GM12878 (cell line): ENCODE measurements at regions not wholly inside any gene's neighbourhood (a gene's known extent, or its start where the extent isn't known, plus 50 kb on each side); places are given as distances from the start of the nearest gene placed in this dataset.

Source experiments
- ATAC-seq: fragments of 200-7000 bp; cut with Tn5 transposase; 3 replicates; pipeline ENCODE4 v1.9.1; 2020; ENCODE audit warnings: mild to moderate bottlenecking, moderate library complexity
- BruUV-seq: library from RNA; stranded (reverse); fragments of 400-500 nt; replicated peaks from 2 replicates; lab custom pipeline; 2021; lab: Mats Ljungman, UMichigan
- CTCF ChIA-PET: fragments of 300-600 bp; sonication (Branson Sonifier 250); formaldehyde crosslinking; extraction: SDS; loops from one replicate; lab custom pipeline; 2021; ENCODE audit warnings: inconsistent platforms; lab: Yijun Ruan, JAX
- POLR2A ChIA-PET: fragments of 350-600 bp; formaldehyde crosslinking; extraction: SDS; loops from one replicate; lab custom pipeline; 2021; ENCODE audit warnings: inconsistent platforms; lab: Charles Lee
- RAD21 ChIA-PET: fragments of 300-600 bp; sonication (Branson Sonifier 250); formaldehyde crosslinking; loops from one replicate; lab custom pipeline; 2023; ENCODE audit warnings: antibody characterized with exemption; ENCODE audit not compliant: unreplicated experiment; lab: Charles Lee
- SMC1A ChIA-PET: fragments of 300-600 bp; sonication (Branson Sonifier 250); formaldehyde crosslinking; loops from one replicate; lab custom pipeline; 2023; ENCODE audit not compliant: unreplicated experiment, uncharacterized antibody; lab: Charles Lee
- DNase-seq: peaks from one replicate; pipeline ENCODE4 v3.0.0-alpha.2; 2011; ENCODE audit warnings: low read depth, low spot score
- FAIRE-seq: peaks from 3 replicates; lab custom pipeline; 2011; peaks lifted over from hg19 to GRCh38; lab: Jason Lieb, UNC
- H2AFZ ChIP-seq: 2 replicates; pipeline ENCODE4 v1.6.0; 2011; ENCODE audit warnings: low read depth, low read length, control low read depth; ENCODE audit not compliant: control insufficient read depth
- H3K27ac ChIP-seq: 2 replicates; pipeline ENCODE4 v1.5.1; 2011; ENCODE audit warnings: control low read depth; ENCODE audit not compliant: control insufficient read depth, insufficient read depth
- H3K27me3 ChIP-seq, 2 experiments: replicated peaks in 1 of 2; 2 replicates each; pipeline versions ENCODE4 v1.6.0 to v1.6.1; 2011; ENCODE audit warnings: low read length in 1 of 2; ENCODE audit not compliant: control insufficient read depth in 2 of 2, insufficient read depth in 2 of 2
- H3K36me3 ChIP-seq, 2 experiments: 2 replicates each; pipeline ENCODE4 v1.5.1; 2011; ENCODE audit warnings: low read length in 1 of 2; ENCODE audit not compliant: control insufficient read depth in 2 of 2, insufficient read depth in 2 of 2
- H3K4me1 ChIP-seq: 2 replicates; pipeline ENCODE4 v1.6.1; 2011; ENCODE audit warnings: mild to moderate bottlenecking, low read length, moderate library complexity, mixed read lengths; ENCODE audit not compliant: control insufficient read depth, insufficient read depth
- H3K4me2 ChIP-seq: 2 replicates; pipeline ENCODE4 v1.6.0; 2011; ENCODE audit warnings: control low read depth; ENCODE audit not compliant: control insufficient read depth, insufficient read depth
- H3K4me3 ChIP-seq: fragments of 200-600 bp; sonication (generic); 2 replicates; pipeline ENCODE4 v1.5.1; 2016
- H3K79me2 ChIP-seq: 2 replicates; pipeline ENCODE4 v1.6.0; 2011; ENCODE audit warnings: low read length; ENCODE audit not compliant: control insufficient read depth, insufficient read depth
- H3K9ac ChIP-seq: 2 replicates; pipeline ENCODE4 v1.8.0; 2011; ENCODE audit warnings: low read length, control low read depth, mixed read lengths; ENCODE audit not compliant: control insufficient read depth, insufficient read depth
- H3K9me3 ChIP-seq: replicated peaks from 3 replicates; pipeline ENCODE4 v1.5.1; 2011; ENCODE audit warnings: mild to moderate bottlenecking, low read length; ENCODE audit not compliant: control insufficient read depth, insufficient read depth
- H4K20me1 ChIP-seq: 2 replicates; pipeline ENCODE4 v1.6.0; 2011; ENCODE audit not compliant: control insufficient read depth, insufficient read depth
- BCL3 ChIP-seq: IDR thresholded peaks from 2 replicates; pipeline ENCODE4 v1.6.1; 2011; ENCODE audit warnings: borderline replicate concordance, low read depth, mild to moderate bottlenecking, moderate library complexity, low read length; ENCODE audit not compliant: insufficient read depth, poor library complexity, severe bottlenecking
- EZH2 ChIP-seq: IDR thresholded peaks from 2 replicates; pipeline ENCODE4 v1.6.1; 2012; ENCODE audit warnings: low read depth, mild to moderate bottlenecking, control low read depth, inconsistent platforms, low read length, borderline replicate concordance; ENCODE audit not compliant: control insufficient read depth
- JUND ChIP-seq: IDR thresholded peaks from 2 replicates; pipeline ENCODE4 v1.6.1; 2012; ENCODE audit warnings: low read depth, mild to moderate bottlenecking, low read length, improper control_type of control experiment, moderate library complexity
- KAT2A ChIP-seq: conservative IDR thresholded peaks from 2 replicates; pipeline ENCODE4 v1.6.1; 2011; ENCODE audit warnings: low read depth, low read length; ENCODE audit not compliant: control insufficient read depth
- TCF12 ChIP-seq: IDR thresholded peaks from 2 replicates; pipeline ENCODE4 v1.6.1; 2011; ENCODE audit warnings: low read depth, mild to moderate bottlenecking, low read length
- ZNF217 ChIP-seq: fragments of 450-650 bp; IDR thresholded peaks from 2 replicates; pipeline ENCODE4 v1.6.1; 2017; ENCODE audit warnings: antibody characterized with exemption, mild to moderate bottlenecking
- WGBS: methylation state at CpG from one replicate; pipeline ENCODE4 v1.1.6; 2016; ENCODE audit warnings: low lambda C conversion rate; ENCODE audit not compliant: insufficient replicate concordance, insufficient coverage; ENCODE audit errors: missing lambda C conversion rate; 5-methylcytosine and 5-hydroxymethylcytosine counted together
- in situ Hi-C: fragments of 300-500 bp; cut with MboI; formaldehyde crosslinking; loops from 9 replicates; pipeline ENCODE4 v1.14.3; 2018; ENCODE audit warnings: mixed read lengths
- intact Hi-C: fragments of 100-400 bp; cut with micrococcal nuclease; formaldehyde crosslinking; loops from one replicate; pipeline ENCODE4 v1.14.2; 2022; ENCODE audit not compliant: unreplicated experiment

GRCh38 chr3:176041812-176042211 is 1155.5 kb downstream of the TBL1XR1 start:
- Histone ChIP-seq H3K9ac (no peak overlapping the region), H3K36me3 (no peaks in the 10 kb centered on the region), H4K20me1 (no peaks in the 10 kb centered on the region), H3K9me3 (no peaks in the 10 kb centered on the region), H3K27ac (no peak overlapping the region), H3K27me3 (no peaks in the 10 kb centered on the region), H3K79me2 (no peaks in the 10 kb centered on the region), H3K4me1 (no peaks in the 10 kb centered on the region), H2AFZ (no peak overlapping the region), H3K4me3 (no peak overlapping the region), H3K4me2 (no peak overlapping the region)
- ChIA-PET CTCF (no interaction called here), SMC1A (interaction anchor here (1.0 kb wide), 1 partner anchor 12 kb away, joined by 3 read pairs; no protein-coding TSS in a partner anchor), RAD21 (no interaction called here), POLR2A (no interaction called here)
- 0% methylated on average over 2 of the region's 2 CpGs for WGBS
- intact Hi-C loops, result no loop called here
- TF ChIP-seq BCL3, result no peak
- DNase-seq (no peak), FAIRE-seq (no peak), ATAC-seq (no peak)
- BruUV-seq, result no TSS peak
- in situ Hi-C loops, result no loop called here

DNA sequence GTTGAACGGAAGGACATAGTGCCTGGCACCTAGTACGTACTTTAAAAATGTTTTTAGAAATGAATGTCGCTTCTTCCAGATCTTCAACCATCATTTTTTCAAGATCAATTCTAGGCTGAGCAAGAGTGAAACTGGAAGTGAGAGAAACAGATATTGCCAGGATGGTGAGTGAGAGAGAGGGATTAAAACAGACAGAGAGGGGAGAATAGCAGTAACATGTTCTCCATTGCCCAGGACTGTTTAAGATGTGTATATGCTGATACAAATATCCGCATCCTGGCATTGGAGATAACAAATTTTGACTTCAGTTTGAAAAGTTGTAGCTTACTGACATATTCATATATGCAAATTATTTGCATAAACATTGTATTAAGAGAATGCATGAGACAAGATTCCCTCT is 1156.1 kb downstream of the TBL1XR1 start:
- intact Hi-C loops, result no loop called here
- no peak overlapping the region for H3K27ac ChIP-seq
- no peaks in the 10 kb centered on the region for H4K20me1 ChIP-seq
- TF ChIP-seq KAT2A (no peak), JUND (no peak), TCF12 (no peak), EZH2 (no peak), ZNF217 (no peak)
- WGBS, result 53% methylated on average over 4 of the region's 4 CpGs
- in situ Hi-C loops, result no loop called here
- BruUV-seq, result no TSS peak
- H3K4me2 ChIP-seq, result no peak overlapping the region
- CTCF ChIA-PET, result no interaction called here
- H3K36me3 ChIP-seq, result no peaks in the 10 kb centered on the region
- ATAC-seq, result no peak; the same call in 2 of the 3 replicates
- no peak overlapping the region for H3K4me3 ChIP-seq
- SMC1A ChIA-PET, result interaction anchor here (0.9 to 1.0 kb wide), 2 partner anchors 9 to 13 kb away, joined by 3 read pairs; no protein-coding TSS in a partner anchor
- H3K9me3 ChIP-seq, result no peaks in the 10 kb centered on the region
- FAIRE-seq, result no peak
- RAD21 ChIA-PET, result no interaction called here
- no peaks in the 10 kb centered on the region for H3K4me1 ChIP-seq
- DNase-seq, result no peak
- H3K9ac ChIP-seq, result no peak overlapping the region
- POLR2A ChIA-PET, result no interaction called here
- no peak overlapping the region for H2AFZ ChIP-seq
- H3K79me2 ChIP-seq, result no peaks in the 10 kb centered on the region
- H3K27me3 ChIP-seq, result no peaks in the 10 kb centered on the region
